ENCODE measurements at regions not wholly inside any gene's neighbourhood (a gene's known extent, or its start where the extent isn't known, plus 50 kb on each side); places are given as distances from the start of the nearest gene placed in this dataset.

DNA sequence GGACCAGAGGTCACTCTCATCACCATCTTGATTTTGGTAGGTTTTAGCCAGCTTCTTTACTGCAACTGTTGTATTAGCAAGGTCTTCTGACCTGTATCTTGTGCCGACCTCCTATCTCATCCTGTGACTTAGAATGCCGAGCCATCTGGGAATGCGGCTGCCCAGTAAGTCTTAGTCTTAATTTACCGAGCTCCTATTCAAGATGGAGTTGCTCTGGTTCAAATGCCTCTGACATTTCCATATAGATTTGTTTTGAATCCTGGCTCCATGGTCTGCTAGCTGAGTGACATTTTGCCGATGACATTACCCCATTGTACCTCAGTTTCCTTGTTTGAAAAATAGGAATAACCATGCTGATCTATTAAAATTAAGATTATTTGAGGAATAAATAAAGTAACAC lies 193.9 kb upstream of the HMCN1 start:
- no peak for TF ChIP-seq FOXA1 (IDR thresholded peaks at IDR 0.05)
- TF ChIP-seq ELF4 (IDR thresholded peaks at IDR 0.05), result no peak
- no peak for TF ChIP-seq SUZ12 (IDR thresholded peaks at IDR 0.05)
- no peak for TF ChIP-seq BHLHE40 (IDR thresholded peaks at IDR 0.05; ENCODE audit: borderline replicate concordance)
- TF ChIP-seq FOXK2 (IDR thresholded peaks at IDR 0.05), result no peak
- TF ChIP-seq ARNT (IDR thresholded peaks at IDR 0.05), result no peak
- TF ChIP-seq SP1 (IDR thresholded peaks at IDR 0.05), result no peak
- no peak for TF ChIP-seq TARDBP (IDR thresholded peaks at IDR 0.05)
- no peak for TF ChIP-seq FOXM1 (IDR thresholded peaks at IDR 0.05; ENCODE audit: borderline replicate concordance)
- no peak for TF ChIP-seq HDGF (IDR thresholded peaks at IDR 0.05; ENCODE audit: borderline replicate concordance)
- no peak for TF ChIP-seq LEF1 (IDR thresholded peaks at IDR 0.05; ENCODE audit: borderline replicate concordance)
